SK-N-MC (cell line): ENCODE measurements at regions not wholly inside any gene's neighbourhood (a gene's known extent, or its start where the extent isn't known, plus 50 kb on each side); places are given as distances from the start of the nearest gene placed in this dataset.
"Not testable (repeated sequence)": the region's sequence is repeated elsewhere in the genome, so short reads cannot be mapped to it uniquely, and the experiment has no call there.

Experiments used
- EZH2 ChIP-seq: fragments of 200-600 bp; sonication (generic); IDR thresholded peaks from one replicate; pipeline ENCODE4 v1.6.1; 2017; ENCODE audit warnings: antibody characterized with exemption
- FOXP2 ChIP-seq: optimal IDR thresholded peaks from 2 replicates; pipeline ENCODE3; 2011; ENCODE audit warnings: mild to moderate bottlenecking, moderate library complexity; ENCODE audit not compliant: insufficient read depth; ENCODE audit errors: extremely low read length, control extremely low read depth
- POLR2AphosphoS5 ChIP-seq: IDR thresholded peaks from 2 replicates; pipeline ENCODE4 v1.6.1; 2012; ENCODE audit warnings: mild to moderate bottlenecking, low read depth, low read length, borderline replicate concordance

GRCh38 chr2:142418699-142419098 is 287.9 kb upstream of the LRP1B start:
- TF ChIP-seq FOXP2, EZH2, POLR2AphosphoS5: not testable (repeated sequence)
